ENCODE measurements at regions not wholly inside any gene's neighbourhood (a gene's known extent, or its start where the extent isn't known, plus 50 kb on each side); places are given as distances from the start of the nearest gene placed in this dataset.
A peak's percentile ranks its signal among the peaks of the same experiment; 100 is the strongest.
"Not testable (repeated sequence)": the region's sequence is repeated elsewhere in the genome, so short reads cannot be mapped to it uniquely, and the experiment has no call there.

GRCh38 chr3:164458986-164459385, 619.3 kb downstream of the SI start:
- no peak for DNase-seq

- no peak for DNase-seq
Measured at GRCh38 chr3:164453714-164454113, 624.6 kb downstream of the SI start.

- no peak for DNase-seq
Measured at GRCh38 chr3:164452707-164453106, 625.6 kb downstream of the SI start.

GRCh38 chr3:164451072-164451910, 627.0 kb downstream of the SI start:
- DNase-seq: no peak

GRCh38 chr3:164450276-164450905, 627.9 kb downstream of the SI start:
- DNase-seq: no peak

GRCh38 chr3:164419220-164419619, 659.1 kb downstream of the SI start:
- DNase-seq: no peak

- peak; percentile 74 for DNase-seq
Measured at GRCh38 chr3:164418414-164418813, 659.9 kb downstream of the SI start.

- DNase-seq: no peak
Measured at GRCh38 chr3:164417955-164418354, 660.3 kb downstream of the SI start.

- DNase-seq: no peak
Measured at GRCh38 chr3:164416491-164417222, 661.6 kb downstream of the SI start.

- DNase-seq: no peak
Measured at GRCh38 chr3:164408326-164408725, 670.0 kb downstream of the SI start.

GRCh38 chr3:164407111-164407510, 671.2 kb downstream of the SI start:
- DNase-seq: peak; percentile 24

- peak; percentile 65 for DNase-seq
Measured at GRCh38 chr3:164406281-164406680, 672.0 kb downstream of the SI start.

GRCh38 chr3:164401923-164402322, 676.4 kb downstream of the SI start:
- DNase-seq: no peak

- DNase-seq: not testable (repeated sequence)
Measured at GRCh38 chr3:164401440-164401839, 676.9 kb downstream of the SI start.

GRCh38 chr3:164397462-164397861, 680.8 kb downstream of the SI start:
- DNase-seq: no peak

- no peak for DNase-seq
Measured at GRCh38 chr3:164393171-164393570, 685.1 kb downstream of the SI start.

- no peak for DNase-seq
Measured at GRCh38 chr3:164390046-164390445, 688.2 kb downstream of the SI start.

- DNase-seq: peak; percentile 84
Measured at GRCh38 chr3:164387236-164387635, 691.1 kb downstream of the SI start.

GRCh38 chr3:164380156-164380555, 698.1 kb downstream of the SI start:
- no peak for DNase-seq

- peak; percentile 76 for DNase-seq
Measured at GRCh38 chr3:164377466-164377865, 700.8 kb downstream of the SI start.

- peak; percentile 90 for DNase-seq
Measured at GRCh38 chr3:164375995-164376394, 702.3 kb downstream of the SI start.

- no peak for DNase-seq
Measured at GRCh38 chr3:164375538-164375937, 702.8 kb downstream of the SI start.

- DNase-seq: no peak
Measured at GRCh38 chr3:164371681-164372080, 706.6 kb downstream of the SI start.

GRCh38 chr3:164370970-164371369, 707.3 kb downstream of the SI start:
- DNase-seq: peak; percentile 3

All from NCI-H524 treated with DMSO at 0.1 percent for 48 hours (cell line).